PFSK-1 (cell line): ENCODE measurements at regions not wholly inside any gene's neighbourhood (a gene's known extent, or its start where the extent isn't known, plus 50 kb on each side); places are given as distances from the start of the nearest gene placed in this dataset.

Experiments
- REST ChIP-seq, 2 experiments: IDR thresholded peaks; 2 replicates each; pipeline versions ENCODE4 v1.6.1 to v1.8.0; 2011 to 2012; ENCODE audit warnings: low read depth in 2 of 2, low read length in 2 of 2, control low read depth in 1 of 2, inconsistent platforms in 1 of 2, mild to moderate bottlenecking in 1 of 2, moderate library complexity in 1 of 2; ENCODE audit not compliant: insufficient read depth in 1 of 2
- SIN3A ChIP-seq: IDR thresholded peaks from 2 replicates; pipeline ENCODE4 v1.6.1; 2012; ENCODE audit warnings: mild to moderate bottlenecking, low read length, moderate library complexity, borderline replicate concordance; ENCODE audit not compliant: insufficient read depth

- TF ChIP-seq REST (IDR thresholded peaks at IDR 0.05; ENCODE audit: insufficient read depth in 1 of 2, low read depth in 2 of 2, low read length in 2 of 2): no peak
- TF ChIP-seq SIN3A: no peak
Observed at GRCh38 chr5:86684222-86684621, 66.5 kb downstream of the COX7C start.
